Neural crest cell (in vitro differentiated cells): ENCODE measurements at regions not wholly inside any gene's neighbourhood (a gene's known extent, or its start where the extent isn't known, plus 50 kb on each side); places are given as distances from the start of the nearest gene placed in this dataset.

Experiments used
- DNase-seq: peaks from one replicate; pipeline ENCODE4 v3.0.0; 2021; ENCODE audit warnings: low read depth, mixed read lengths, low spot score
- H3K27ac Mint-ChIP-seq: one replicate; pipeline ENCODE4 v1.8.0; 2021; ENCODE audit warnings: mild to moderate bottlenecking, mixed read lengths; ENCODE audit not compliant: unreplicated experiment
- H3K27me3 Mint-ChIP-seq: 2 replicates; pipeline ENCODE4 v1.8.0; 2021; ENCODE audit warnings: low read depth, mild to moderate bottlenecking, mixed read lengths
- H3K36me3 Mint-ChIP-seq: 2 replicates; pipeline ENCODE4 v1.8.0; 2021; ENCODE audit warnings: low read depth, mild to moderate bottlenecking, mixed read lengths
- H3K4me1 Mint-ChIP-seq: 2 replicates; pipeline ENCODE4 v1.8.0; 2021; ENCODE audit warnings: mixed read lengths
- H3K4me3 Mint-ChIP-seq: one replicate; pipeline ENCODE4 v1.8.0; 2021; ENCODE audit warnings: mild to moderate bottlenecking, mixed read lengths
- H3K9me3 Mint-ChIP-seq: 2 replicates; pipeline ENCODE4 v1.8.0; 2021; ENCODE audit warnings: mixed read lengths
- TF ChIP-seq, protein P1 (sequence below): fragments of 200-600 bp; sonication (generic); conservative IDR thresholded peaks from 2 replicates; pipeline ENCODE4 v1.5.0; 2021; ENCODE audit warnings: antibody characterized with exemption, mild to moderate bottlenecking

DNA sequence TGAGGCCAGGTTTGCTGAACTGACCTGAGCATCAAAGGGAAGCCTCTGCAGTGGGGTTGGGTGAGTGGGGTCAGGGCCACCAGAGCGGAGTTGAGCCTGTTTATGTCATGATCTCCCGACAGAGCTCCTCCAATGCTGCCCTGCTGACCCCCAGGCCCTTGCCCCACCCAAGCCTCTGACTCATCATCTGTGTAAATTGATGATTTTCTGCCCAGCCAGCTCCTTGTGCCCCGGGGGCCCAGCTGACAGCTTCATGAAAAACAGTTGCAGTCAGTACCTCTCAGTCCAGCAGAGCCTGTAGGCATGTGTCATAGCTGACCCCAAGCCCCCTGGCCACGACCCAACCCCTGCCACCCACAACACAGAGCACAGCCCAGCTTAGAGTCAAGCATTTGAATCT lies 134.9 kb downstream of the CCT6B start:
- peaks cover 12% of the 10 kb centered on the region for H3K27me3 Mint-ChIP-seq
- no peaks in the 10 kb centered on the region for H3K36me3 Mint-ChIP-seq
- H3K27ac Mint-ChIP-seq, result peak overlapping the region; percentile 68
- no peak overlapping the region for H3K4me3 Mint-ChIP-seq
- TF ChIP-seq, protein P1, sequence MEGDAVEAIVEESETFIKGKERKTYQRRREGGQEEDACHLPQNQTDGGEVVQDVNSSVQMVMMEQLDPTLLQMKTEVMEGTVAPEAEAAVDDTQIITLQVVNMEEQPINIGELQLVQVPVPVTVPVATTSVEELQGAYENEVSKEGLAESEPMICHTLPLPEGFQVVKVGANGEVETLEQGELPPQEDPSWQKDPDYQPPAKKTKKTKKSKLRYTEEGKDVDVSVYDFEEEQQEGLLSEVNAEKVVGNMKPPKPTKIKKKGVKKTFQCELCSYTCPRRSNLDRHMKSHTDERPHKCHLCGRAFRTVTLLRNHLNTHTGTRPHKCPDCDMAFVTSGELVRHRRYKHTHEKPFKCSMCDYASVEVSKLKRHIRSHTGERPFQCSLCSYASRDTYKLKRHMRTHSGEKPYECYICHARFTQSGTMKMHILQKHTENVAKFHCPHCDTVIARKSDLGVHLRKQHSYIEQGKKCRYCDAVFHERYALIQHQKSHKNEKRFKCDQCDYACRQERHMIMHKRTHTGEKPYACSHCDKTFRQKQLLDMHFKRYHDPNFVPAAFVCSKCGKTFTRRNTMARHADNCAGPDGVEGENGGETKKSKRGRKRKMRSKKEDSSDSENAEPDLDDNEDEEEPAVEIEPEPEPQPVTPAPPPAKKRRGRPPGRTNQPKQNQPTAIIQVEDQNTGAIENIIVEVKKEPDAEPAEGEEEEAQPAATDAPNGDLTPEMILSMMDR, result no peak
- H3K9me3 Mint-ChIP-seq, result no peaks in the 10 kb centered on the region
- peak; percentile 16 for DNase-seq
- peaks cover 10% of the 10 kb centered on the region for H3K4me1 Mint-ChIP-seq

DNA sequence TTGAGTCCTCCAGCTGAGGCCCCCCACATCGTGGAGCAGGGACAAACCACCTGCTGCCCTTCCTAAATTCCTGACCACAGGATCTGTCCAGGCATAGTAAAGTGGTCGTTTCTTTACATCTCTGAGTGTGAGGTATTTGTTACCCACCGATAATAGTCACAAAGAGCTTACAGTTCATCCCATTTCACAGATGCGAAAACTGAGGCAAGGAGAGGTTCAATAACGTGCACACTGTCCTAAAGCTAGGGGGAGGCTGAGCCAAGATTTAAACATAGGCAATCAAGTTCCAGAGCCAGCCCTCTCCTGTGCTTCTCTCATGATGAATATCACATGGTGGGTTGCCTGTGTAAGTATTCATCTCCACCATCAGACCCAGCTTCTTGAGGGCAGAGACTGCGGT lies 135.4 kb downstream of the CCT6B start:
- no peak for DNase-seq
- Mint-ChIP-seq H3K36me3 (no peaks in the 10 kb centered on the region), H3K9me3 (no peaks in the 10 kb centered on the region), H3K4me1 (peaks cover 10% of the 10 kb centered on the region), H3K27ac (no peak overlapping the region), H3K27me3 (peaks cover 14% of the 10 kb centered on the region), H3K4me3 (no peak overlapping the region)
- TF ChIP-seq, protein P1, result no peak

DNA sequence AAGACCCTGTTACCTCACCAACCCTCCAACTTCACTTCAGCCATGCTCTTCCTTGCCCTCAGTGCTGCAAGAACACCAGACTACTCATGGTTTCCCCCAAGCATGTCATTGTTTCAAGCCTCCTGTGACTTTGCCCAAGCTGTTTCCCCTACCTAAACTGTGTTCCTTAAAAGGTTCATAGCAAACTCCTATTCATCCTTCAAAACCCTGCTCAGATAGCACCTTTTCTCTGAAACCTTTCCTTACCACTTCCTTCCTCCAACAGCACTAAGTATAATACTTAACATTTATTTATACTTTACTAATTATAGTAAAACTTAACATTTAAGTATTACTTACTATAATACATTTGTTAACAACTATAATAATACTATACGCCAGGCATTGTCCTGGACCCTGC lies 136.2 kb downstream of the CCT6B start:
- H3K9me3 Mint-ChIP-seq, result no peaks in the 10 kb centered on the region
- TF ChIP-seq, protein P1, result no peak
- no peak for DNase-seq
- no peaks in the 10 kb centered on the region for H3K36me3 Mint-ChIP-seq
- peak overlapping the region; percentile 44 for H3K27ac Mint-ChIP-seq
- H3K4me3 Mint-ChIP-seq, result no peak overlapping the region
- H3K4me1 Mint-ChIP-seq, result peaks cover 14% of the 10 kb centered on the region
- peaks cover 11% of the 10 kb centered on the region for H3K27me3 Mint-ChIP-seq

DNA sequence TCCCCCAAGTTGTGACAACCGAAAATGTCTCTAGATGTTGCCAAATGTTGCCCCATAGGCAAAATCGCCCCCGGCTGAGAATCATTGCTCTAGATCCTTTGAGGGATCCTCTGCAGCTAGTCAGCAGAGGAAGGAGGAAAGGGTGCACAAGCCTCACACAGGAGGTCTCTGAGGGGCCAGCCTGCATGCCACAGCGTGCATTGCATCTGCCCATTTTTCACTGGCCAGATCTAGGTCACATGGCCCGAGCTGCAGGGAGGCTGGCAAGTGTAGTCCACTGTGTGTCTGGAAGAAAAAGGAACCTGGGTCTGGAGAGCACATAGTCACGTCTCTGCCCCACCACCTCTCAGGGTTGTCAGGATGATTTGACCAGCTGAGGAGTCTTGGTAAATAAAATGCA lies 138.2 kb downstream of the CCT6B start:
- no peaks in the 10 kb centered on the region for H3K36me3 Mint-ChIP-seq

DNA sequence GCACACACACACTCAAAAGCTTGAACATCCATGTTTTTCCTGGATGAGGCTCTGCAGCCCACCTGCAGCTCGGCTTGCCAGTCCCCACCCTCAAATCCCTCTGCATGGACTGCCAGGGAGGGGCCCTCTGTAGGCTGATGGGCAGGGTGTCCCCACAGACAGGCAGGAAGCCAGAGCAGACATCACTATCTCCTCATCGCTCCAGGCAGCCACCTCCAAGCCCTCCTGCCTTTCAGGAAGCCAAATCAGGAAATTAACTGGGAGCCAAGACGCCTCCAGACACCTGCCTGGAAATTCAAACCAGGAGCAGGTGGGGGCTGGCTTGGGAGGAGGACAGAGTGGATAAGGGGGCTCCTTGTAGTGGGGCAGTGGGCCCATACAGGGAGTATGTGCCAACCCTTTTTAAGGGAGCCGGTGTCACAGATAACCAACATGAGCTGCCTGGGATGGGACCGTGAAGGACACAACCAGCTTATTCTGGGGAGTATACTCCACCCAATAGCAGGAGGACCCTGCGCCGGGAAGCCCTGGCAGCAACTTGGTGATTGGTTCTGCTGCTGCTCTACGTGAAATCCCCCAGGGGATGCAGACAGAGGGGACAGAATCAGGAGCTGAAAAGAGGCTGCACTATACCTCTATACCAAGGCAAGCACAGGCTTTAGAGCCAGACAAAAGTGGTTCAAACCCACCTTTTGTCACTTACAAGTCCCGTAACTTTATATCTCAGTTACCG lies 139.1 kb downstream of the CCT6B start:
- TF ChIP-seq, protein P1, result no peak
- H3K27me3 Mint-ChIP-seq, result peaks cover 11% of the 10 kb centered on the region
- peaks cover 25% of the 10 kb centered on the region for H3K4me1 Mint-ChIP-seq
- H3K36me3 Mint-ChIP-seq, result no peaks in the 10 kb centered on the region
- no peak for DNase-seq
- no peak overlapping the region for H3K4me3 Mint-ChIP-seq
- H3K27ac Mint-ChIP-seq, result no peak overlapping the region
- H3K9me3 Mint-ChIP-seq, result no peaks in the 10 kb centered on the region

More for the DNA sequence above, 138.2 kb downstream of the CCT6B start:
- no peak for DNase-seq
- TF ChIP-seq, protein P1, result no peak
- no peaks in the 10 kb centered on the region for H3K9me3 Mint-ChIP-seq
- H3K4me1 Mint-ChIP-seq, result peaks cover 20% of the 10 kb centered on the region
- no peak overlapping the region for H3K4me3 Mint-ChIP-seq
- H3K27ac Mint-ChIP-seq, result peak overlapping the region; percentile 28
- H3K27me3 Mint-ChIP-seq, result peaks cover 11% of the 10 kb centered on the region
